ENCODE measurements at regions not wholly inside any gene's neighbourhood (a gene's known extent, or its start where the extent isn't known, plus 50 kb on each side); places are given as distances from the start of the nearest gene placed in this dataset.
"Not testable (repeated sequence)": the region's sequence is repeated elsewhere in the genome, so short reads cannot be mapped to it uniquely, and the experiment has no call there.

DNA sequence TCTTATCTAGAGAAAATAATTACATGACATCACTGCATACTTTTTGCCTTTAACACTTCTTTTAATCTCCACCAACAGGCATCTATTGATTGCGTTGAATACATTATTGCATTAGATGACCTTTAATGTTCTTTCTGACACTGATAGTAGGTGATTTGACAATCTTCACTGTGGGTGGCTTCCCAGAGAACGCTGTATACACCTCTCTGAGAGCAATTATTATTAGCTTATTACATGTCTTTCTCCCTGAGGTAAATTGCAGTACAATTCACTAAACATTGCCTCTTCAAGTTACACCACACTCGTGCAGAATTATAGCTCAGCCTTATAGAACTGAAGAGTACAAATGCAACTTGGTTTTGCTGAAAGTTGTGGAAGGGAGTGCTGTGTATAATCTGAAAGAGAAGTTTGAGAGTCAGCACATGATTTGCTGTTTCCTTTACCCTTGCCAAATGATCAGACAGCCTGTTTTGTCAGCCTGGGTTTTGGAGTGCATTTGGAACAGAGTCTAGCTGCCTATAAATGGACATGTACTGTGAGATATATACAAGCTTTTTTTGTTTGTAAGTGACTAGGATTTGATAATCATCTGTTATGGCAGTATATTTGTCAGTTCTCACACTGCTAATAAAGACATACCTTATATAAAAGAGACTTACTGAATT, 369.2 kb downstream of the CCER1 start:
- no peak for DNase-seq

DNA sequence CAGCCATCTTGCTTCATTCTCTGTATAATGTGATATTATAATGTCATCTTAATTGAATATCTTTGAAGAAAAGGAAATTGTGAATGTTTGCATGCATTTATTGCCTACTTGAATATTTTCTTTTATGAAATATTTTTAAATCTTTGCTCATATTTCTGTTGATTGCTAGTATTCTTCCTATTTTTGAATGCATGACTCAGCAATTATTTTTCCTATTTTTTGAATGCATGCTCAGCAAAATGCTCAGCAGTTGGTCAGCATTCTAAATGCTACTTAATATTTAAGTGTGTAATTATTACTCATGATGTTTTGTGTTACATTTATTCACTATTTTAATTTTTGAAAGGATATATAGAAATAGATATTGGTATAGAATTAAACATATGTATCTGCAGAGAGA, 378.3 kb downstream of the CCER1 start:
- no peak for DNase-seq

DNA sequence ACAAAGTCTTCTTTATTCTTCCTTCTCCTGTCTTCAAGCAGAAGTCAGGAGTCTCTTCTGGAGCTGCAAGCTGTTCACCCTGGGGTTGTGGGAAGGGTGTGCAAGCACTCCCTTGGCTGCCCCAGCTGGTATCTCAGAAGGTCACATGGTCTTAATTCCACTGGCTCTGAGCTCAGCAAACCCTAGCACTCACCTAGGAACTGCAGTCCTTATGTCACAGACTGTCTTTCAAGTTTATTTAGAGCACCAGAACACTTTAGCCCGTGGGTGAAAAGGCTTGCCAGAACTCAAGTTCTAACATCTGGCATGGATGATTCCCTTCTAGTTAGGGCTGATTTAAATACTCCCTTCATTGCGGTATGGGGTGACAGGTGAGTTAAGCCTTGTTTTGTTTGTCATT, 379.0 kb downstream of the CCER1 start:
- no peak for DNase-seq

DNA sequence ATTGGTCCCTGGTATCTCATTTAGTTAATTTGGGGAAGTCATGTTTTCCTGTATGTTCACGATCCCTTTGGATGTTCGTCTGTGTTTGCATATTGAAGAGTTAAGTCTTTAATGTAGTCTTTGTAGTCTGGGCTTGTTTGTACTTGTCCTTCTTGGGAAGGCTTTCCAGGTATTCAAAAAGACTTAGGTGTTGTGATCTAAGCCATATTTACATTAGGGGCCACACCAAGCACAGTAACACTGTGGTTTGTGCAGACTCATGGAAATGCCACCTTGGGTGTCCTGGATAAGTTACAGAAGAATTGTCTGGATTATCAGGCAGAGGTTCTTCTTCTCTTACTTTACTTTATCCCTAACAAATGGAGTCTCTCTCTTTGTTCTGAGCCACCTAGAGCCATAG, 380.3 kb downstream of the CCER1 start:
- DNase-seq, result no peak

DNA sequence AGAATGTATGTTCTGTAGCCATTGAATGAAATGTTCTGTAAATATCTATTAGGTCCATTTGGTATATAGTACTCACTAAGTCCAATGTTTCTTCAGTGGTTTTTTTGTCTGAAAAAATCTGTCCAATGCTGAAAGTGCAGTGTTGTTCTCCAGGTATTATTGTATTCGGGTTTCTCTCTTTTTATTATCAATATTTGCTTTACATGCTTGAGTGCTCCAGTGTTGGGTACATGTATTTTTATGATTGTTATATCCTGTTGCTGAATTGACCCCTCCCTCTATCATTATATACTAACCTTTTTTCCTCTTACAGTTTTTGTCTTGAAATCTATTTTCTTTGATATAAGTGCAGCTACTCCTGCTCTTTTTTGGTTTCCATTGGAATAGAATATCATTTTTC, 382.2 kb downstream of the CCER1 start:
- no peak for DNase-seq

DNA sequence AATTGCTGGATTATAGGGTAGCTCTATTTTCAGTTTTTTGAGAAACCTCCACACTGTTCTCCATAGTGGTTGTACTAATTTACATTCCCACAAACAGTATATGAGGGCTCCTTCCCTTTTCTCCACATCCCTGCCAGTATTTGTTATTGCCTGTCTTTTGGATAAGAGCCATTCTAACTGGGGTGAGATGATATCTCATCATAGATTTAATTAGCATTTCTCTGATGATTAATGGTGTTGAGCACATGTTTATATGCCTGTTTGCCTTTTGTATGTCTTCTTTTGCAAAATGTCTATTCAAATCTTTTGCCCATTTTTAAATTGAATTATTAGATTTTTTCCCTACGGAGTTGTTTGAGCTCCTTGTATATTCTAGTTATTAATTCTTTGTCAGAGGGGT, 385.3 kb downstream of the CCER1 start:
- DNase-seq, result no peak

DNA sequence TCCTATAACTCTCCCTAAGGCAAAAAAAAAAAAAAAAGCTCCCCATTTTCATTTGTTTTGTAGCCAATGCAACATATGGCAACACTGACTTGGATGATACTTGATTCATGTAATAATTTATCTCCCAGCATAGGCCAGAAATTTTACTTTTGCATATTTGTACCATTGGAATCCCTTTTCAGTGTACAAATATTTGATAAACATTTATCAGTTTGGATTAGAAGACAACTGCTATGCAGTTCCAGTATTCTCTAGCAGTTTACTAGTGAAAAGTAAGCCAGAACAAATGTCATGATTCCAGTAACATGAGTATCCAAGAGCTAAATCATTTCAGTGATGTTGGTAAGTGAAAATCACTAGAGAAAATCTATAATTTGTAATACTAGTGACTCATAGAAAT, 392.3 kb downstream of the CCER1 start:
- DNase-seq, result no peak

DNA sequence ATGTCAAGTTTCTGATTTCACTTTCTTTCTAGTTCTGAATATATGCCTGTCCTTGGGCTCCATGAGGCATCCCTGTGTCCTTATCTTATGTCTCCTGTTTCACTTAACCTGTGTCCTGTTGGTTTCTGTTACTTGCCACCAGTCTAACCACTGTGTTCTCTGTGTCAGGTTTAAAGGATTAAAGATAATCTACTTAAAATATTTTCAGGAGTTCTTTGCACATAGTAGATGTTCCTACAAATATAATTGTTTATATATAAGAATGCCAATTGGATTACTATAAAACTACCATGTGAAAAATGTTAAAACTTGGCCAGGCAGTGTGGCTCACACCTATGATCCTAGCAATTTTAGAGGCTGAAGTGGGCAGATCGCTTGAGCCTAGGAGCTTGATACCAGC, 406.4 kb downstream of the CCER1 start:
- no peak for DNase-seq

DNA sequence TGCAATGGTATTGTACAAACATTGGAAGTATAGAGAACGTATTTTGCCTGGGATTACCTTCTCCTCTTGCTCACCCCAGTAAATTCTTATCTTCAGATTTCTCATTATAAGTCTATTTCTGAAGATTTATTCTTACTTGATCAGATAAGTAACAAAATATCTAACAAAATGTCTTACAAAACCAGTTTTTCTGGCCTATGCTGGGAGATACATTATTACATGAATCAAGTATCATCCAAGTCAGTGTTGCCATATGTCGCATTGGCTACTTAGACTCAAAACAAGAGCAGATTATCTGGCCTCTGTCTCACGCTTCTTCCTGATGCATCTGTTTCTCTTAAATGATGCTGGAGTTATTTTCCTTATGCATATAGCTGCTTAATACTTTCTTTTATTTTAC, 408.5 kb downstream of the CCER1 start:
- no peak for DNase-seq

DNA sequence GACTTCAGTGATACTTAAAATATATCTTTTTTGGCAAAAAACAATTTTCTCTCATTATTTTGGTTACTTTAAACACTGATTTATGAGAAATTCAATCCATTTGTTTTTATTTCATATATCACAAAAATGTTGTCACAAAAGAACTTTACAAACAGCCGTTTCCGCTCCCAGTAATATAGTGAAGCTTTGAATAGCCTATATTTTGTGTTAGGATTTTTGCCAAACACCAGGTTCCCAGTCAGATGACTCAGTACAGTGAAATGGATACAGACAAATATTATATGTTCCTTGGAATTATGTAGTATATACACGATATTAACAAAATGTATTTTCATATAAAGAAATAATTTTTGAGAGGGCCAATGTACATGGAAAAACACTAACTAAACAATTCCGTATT, 411.1 kb downstream of the CCER1 start:
- DNase-seq, result no peak

DNA sequence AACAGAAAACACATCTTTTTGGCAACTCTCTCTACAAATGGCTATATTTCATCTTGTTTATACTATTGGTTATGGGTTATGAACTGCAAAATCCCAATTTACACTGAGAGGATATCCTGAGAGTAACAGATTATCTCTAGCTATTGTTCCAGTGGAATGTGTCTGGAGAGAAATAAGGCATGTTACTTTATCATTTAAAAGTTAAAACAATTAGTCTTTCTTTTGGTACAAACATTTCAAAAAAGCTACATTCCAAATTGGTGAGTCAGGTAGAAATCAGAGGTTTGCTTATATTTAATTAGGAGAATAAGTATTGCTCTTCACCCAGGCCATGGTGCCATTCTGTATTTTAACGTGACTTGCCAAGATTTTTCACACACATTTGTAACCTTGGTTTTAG, 411.6 kb downstream of the CCER1 start:
- no peak for DNase-seq

DNA sequence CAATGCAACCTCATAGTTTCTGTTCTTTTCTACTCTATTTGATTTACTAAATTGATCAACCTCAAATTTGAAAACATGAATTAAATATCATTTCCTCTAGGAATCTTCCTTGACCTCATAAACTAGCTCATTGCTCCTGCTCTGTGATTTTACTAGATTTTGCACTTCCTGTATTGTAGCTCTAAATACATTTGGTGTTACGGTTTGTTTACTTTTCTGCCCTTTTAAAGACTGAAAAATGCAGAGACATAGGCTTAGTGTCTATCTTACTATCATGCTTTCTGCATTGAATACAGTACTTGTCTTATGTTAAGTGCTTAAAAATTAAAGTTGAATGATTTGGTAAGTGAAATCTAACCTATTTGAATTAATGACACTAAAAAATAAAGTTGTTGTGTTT, 412.1 kb downstream of the CCER1 start:
- DNase-seq, result not testable (repeated sequence)

DNA sequence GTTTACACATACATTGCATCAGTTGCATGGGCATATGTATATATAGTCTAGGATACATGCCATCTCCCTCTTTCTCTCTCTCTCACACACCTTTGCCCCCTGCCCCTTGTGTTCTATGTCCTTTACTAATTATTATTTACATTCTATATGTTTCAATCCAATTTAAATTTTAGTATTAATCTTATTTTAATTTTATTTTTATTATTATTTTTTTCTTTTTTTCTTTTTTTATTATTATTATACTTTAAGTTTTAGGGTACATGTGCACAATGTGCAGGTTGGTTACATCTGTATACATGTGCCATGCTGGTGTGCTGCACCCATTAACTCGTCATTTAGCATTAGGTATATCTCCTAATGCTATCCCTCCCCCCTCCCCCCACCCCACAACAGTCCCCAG, 421.1 kb downstream of the CCER1 start:
- not testable (repeated sequence) for DNase-seq

DNA sequence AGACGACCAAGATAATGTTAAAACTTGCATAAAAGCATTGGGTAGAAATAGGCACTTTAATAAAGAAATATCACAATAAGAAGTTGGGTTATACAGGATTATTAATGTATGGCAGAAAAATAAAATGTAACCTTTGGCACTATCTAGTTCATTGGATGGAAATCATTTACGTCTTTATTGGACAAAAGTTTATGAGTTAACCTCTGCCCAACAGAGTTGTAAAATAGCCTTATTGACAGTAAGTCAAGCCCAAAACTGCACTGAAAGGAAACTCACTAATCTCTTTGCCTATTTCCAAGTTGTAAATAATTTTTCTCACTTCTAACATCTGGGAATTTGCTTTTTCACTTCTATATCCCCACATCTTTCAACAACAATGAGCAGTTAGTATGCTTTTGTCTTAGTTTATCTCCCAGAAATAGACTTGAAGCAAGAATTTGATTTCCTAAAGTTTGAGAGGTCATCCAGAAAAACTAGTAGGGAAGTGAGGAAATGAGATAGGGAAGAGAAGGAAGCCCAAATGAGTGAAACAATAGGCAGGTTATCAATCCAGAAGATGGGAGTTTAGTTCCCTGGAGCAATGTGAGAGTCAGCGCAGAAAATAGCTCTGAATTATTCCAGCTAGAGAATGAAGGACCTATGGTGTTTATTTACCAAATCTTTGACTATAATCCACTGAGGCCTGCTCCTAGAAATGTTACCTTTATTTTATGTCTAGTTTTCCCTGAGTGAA, 434.8 kb downstream of the CCER1 start:
- DNase-seq, result no peak

DNA sequence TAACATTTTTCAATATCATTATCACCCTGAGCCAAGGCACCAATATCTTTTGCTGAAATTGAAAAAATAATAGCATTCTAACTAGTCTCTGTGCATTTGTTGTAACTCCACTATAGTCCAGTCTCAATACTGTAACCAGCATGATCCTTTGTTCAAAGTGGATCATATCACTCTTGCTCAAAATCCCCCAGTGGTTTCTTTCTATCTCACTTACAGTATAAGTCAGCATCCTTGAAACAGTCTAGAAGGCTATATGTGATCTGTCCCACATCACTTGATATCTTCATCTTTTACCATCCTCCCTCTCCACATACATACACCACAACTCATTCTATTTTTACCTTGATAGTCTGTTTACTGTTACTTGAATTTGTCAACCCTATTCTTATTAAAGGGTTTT, 435.7 kb downstream of the CCER1 start:
- DNase-seq, result no peak

DNA sequence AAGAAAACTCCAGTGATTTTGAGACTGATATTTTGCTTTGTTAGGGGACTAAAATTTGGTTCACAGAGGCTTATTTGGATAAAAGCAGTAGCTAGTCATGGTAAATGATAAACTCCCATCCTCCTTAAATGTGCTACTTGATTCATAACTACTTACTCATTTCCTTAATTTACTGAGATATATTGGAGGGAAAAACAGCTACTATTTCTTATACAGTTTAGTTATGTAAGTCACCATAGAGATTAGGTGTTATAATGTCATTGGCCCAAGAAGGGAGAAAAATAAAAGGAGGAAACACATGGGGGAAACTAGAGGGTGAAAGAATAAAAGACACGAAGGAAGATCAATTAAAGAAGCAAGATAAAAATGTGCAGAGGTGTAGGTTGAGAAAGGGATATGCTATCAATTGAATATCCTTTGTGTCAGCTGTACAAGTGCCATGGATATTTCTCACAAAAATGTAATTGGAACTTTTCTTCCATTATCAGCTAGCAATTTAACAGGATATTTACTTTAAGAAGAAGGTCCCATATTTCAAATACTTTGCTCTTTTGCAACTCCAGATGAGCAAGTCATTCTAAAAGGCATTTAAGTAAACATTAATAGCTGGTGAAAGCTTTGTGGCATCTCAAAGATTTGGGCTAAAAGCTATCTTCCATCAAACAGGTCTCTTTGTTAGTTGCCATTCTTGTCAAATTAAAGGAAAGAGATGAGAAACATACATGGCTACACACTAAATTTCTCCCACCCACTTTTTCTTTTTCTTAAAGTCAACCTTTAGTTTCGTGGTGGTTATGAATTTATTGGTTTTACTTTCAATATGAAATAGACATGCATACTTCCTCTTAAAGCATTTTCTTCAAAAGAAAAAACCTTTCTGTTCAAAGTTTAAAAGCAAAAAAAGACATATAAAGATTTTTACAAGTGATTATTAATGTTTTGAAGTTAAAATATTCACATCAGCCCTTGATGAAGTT, 439.5 kb downstream of the CCER1 start:
- DNase-seq, result no peak

DNA sequence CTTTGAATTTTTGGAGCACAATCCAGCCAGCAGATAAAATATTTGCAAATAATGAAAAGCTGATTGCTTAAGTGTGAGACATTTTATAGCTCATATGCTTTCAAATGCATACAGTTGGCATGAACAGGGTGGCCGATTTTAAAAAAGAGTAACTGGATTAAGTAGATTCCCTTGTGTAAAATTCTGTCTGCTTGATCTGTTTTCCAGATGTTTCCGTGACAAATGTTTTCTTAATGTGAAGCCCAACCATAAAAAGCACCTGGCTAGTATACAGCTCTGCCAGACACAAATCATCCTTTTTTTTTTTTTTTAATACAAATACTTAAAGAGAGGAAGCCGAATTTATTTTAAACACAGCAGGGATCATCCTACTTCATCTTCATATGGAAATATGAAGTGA, 440.7 kb downstream of the CCER1 start:
- DNase-seq, result no peak

DNA sequence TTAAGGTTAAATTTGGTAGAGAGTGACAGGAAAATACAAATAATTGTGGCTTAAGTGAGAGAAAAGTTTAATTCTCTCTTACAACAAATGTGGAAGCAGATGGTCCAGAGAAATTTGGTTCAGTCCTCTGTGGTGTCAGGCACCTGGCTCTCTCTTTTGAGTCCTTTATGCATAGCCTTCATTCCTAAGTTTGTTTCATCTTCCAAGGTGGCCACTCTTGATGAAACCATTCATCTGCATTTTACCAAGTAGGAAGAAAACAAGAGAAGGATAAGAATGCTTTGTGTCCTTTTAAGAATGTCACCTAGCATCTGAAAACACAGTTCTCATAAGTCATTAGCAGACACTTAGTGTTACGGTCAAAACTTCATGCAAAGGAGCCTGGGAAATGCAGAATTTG, 442.5 kb downstream of the CCER1 start:
- no peak for DNase-seq

DNA sequence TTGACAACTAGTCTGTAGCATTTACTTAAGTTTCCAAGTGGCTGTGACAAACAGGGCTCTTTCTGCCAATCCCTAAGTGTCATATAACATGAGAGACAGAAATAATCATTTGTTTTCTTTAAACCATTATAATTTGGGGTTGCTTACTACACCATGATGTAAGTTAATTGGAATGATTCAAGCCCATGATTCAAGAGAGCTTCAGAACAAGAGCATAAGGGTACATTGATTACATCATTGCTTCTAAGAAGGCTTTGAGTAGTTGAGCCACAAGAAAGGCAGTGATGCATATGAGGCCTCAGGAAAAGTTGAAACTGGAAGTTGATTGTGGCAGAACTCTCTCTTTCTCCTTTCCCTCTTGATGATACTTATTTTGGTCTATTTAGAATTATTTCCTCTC, 444.0 kb downstream of the CCER1 start:
- no peak for DNase-seq

DNA sequence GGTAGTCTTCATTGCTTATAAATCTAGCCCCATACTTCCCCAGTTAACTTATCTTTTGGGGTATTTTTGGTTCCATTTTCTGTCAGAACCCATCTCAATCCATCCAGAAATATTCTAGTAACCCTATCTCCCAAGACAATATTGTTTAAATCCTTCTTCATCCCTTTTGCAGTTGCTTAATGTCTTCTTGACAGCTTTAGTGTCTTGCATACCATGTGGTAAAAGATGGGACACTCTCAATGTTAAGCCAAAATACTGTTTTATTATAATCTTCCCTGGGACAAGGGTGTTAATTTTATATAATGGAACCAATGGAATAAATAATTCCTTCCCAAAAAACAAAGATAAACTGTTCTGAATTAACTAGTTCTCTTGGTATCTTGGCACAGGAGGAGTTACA, 450.2 kb downstream of the CCER1 start:
- no peak for DNase-seq

DNA sequence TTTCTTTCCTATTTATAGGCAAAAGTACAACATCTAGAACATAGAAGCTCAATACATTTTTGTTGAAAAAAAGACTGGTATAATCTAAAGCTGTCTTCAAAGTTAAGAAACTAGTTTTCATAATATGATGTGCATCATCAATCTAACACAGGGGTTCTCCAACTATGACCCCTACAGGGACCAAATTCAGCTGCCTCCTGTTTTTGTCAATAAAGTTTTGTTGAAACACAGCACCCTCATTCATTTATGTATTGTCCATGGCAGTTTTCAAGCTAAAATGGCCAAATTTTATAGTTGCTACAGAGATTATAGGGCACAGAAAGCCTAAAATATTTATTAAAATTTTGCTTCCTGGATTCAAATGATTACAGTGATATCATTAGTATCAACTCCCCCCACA, 452.9 kb downstream of the CCER1 start:
- no peak for DNase-seq

DNA sequence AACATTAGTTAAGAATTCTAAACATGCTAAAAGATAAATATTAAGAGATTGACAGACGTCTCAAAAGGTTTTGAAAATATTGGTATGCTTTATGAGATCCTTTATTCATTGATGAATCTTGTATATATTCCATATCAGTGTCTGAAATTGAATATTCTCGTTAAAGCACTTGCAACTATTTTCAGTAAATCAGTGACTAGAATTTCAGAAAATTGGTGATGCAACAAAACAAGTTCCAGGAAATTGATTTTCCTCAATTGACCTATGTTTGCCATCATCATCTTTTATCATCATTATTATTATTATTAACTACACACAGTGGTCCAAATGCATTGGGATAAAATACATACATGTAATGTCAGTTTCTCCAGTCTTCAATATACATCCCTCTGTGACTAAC, 453.6 kb downstream of the CCER1 start:
- no peak for DNase-seq

DNA sequence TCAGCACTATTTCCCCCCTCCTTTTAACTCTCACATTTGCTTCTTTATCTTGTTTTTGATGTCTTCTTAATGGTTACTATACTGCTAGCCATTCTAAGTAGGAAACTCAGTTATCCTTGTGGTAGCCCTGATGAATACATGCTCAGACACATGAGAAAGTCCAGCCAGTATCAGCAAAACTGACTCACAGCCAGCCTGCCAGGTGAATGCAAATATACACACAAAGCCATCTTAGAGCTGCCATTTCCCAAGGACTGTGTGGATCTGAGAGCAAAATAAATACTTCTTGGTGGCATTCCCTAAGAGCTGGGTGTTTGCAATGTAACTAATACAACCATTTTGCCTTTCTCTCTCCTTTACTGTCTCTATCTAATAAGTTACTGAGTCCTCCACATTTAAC, 455.2 kb downstream of the CCER1 start:
- no peak for DNase-seq

Measured in activated CD8-positive, alpha-beta memory T cell treated with anti-CD3 and anti-CD28 coated beads for 24 hours (primary cell).